ENCODE measurements at regions not wholly inside any gene's neighbourhood (a gene's known extent, or its start where the extent isn't known, plus 50 kb on each side); places are given as distances from the start of the nearest gene placed in this dataset.
"Not testable (repeated sequence)": the region's sequence is repeated elsewhere in the genome, so short reads cannot be mapped to it uniquely, and the experiment has no call there.

DNA sequence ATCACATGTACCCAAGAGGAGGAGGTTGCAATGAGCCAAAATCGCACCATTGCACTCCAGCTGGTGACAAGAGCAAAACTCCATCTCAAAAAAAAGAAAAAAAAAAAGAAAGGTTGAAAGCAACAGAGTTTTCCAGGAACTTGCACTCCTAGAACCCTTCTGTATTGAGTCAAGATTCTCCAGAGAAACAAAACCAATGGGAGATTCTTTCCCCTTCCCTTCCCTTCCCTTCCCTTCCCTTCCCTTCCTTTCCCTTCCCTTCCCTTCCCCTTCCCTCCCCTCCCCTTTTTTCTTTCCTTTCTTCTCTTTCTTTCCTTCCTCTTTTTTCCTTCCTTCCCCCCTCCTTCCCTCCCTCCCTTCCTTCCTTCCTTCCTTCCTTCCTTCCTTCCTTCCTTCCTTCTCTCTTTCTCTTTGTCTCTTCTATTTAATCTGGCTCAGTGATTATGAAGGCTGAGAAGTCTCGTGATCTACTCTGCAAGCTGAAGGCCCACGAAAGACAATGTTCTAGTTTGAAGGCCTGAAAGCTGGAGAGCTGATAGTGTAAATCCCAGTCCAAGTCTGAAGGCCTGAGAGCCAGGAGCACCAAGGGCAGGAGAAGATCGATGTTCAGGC is 59.6 kb upstream of the CNTLN start (continued):
- TF ChIP-seq SIN3A (conservative IDR thresholded peaks at IDR 0.05 in 1 of 2, IDR thresholded peaks at IDR 0.05 in 1 of 2; ENCODE audit: low read depth in 1 of 2, low read length in 2 of 2): no peak
- TF ChIP-seq TAF7 (optimal IDR thresholded peaks at IDR 0.05; ENCODE audit: borderline replicate concordance, low read depth, low read length): no peak
- TF ChIP-seq ASH2L (IDR thresholded peaks at IDR 0.05; ENCODE audit: low read length): no peak
- TF ChIP-seq CBX5 (IDR thresholded peaks at IDR 0.05; ENCODE audit: low read depth, low read length): no peak
- TF ChIP-seq ZNF274 (IDR thresholded peaks at IDR 0.05; ENCODE audit: borderline replicate concordance, extremely low read depth, low read length): no peak
- no peak for TF ChIP-seq POU5F1 (IDR thresholded peaks at IDR 0.05; ENCODE audit: low read depth, low read length)
- TF ChIP-seq, protein P1, sequence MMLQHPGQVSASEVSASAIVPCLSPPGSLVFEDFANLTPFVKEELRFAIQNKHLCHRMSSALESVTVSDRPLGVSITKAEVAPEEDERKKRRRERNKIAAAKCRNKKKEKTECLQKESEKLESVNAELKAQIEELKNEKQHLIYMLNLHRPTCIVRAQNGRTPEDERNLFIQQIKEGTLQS (IDR thresholded peaks at IDR 0.05; ENCODE audit: insufficient read depth, low read depth, low read length): no peak

DNA sequence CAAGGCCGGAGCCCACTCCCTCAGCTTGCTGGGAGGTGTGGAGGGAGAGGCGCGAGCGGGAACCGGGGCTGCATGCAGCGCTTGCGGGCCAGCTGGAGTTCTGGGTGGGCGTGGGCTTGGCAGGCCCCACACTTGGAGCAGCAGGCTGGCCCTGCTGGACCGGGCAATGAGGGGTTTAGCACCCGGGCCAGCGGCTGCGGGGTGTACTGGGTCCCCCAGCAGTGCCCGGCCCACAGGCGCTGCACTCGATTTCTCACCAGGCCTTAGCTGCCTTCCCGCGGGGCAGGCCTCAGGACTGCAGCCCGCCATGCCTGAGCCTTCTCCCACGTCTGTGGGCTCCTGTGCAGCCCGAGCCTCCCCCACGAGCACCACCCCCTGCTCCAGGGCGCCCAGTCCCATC is 62.3 kb upstream of the CNTLN start:
- H3K27me3 ChIP-seq (replicated peaks in 1 of 4; ENCODE audit: control insufficient read depth in 3 of 4, extremely low read depth in 1 of 4, insufficient read depth in 3 of 4, low read length in 3 of 4); H2AFZ ChIP-seq (ENCODE audit: low read length); H3K18ac ChIP-seq (ENCODE audit: extremely low read depth, low read length); H3K23ac ChIP-seq (ENCODE audit: insufficient read length); H3K14ac ChIP-seq (ENCODE audit: insufficient read length); H3K9ac ChIP-seq (replicated peaks in 1 of 4; ENCODE audit: extremely low read depth in 1 of 4, low read depth in 3 of 4, low read length in 3 of 4); H3K4me1 ChIP-seq (replicated peaks in 1 of 4; ENCODE audit: control insufficient read depth in 3 of 4, insufficient read depth in 4 of 4, low read length in 3 of 4); FAIRE-seq; H2BK15ac ChIP-seq (ENCODE audit: low read length); H3K79me2 ChIP-seq (ENCODE audit: control insufficient read depth in 1 of 2, insufficient read depth in 2 of 2, low read length in 2 of 2); H3K4ac ChIP-seq (replicated peaks; ENCODE audit: insufficient read length, low read depth, low read length); H4K8ac ChIP-seq (ENCODE audit: extremely low read depth, insufficient read depth, low read length); H2BK20ac ChIP-seq (ENCODE audit: low read length); H2BK120ac ChIP-seq (replicated peaks; ENCODE audit: low read depth, low read length); H3K27ac ChIP-seq (ENCODE audit: low read depth, low read length); H2AK5ac ChIP-seq (ENCODE audit: low read depth, low read length); H2BK5ac ChIP-seq (ENCODE audit: low read depth, low read length); H4K20me1 ChIP-seq (replicated peaks in 1 of 2; ENCODE audit: control insufficient read depth in 1 of 2, insufficient read depth in 2 of 2, low read length in 2 of 2); H3K9me3 ChIP-seq (ENCODE audit: insufficient read depth in 2 of 2, low read depth in 1 of 2, low read length in 1 of 2); H2BK12ac ChIP-seq (ENCODE audit: low read depth, low read length); H3K79me1 ChIP-seq (ENCODE audit: low read depth, low read length); H3K23me2 ChIP-seq (ENCODE audit: low read depth, low read length); H3K4me2 ChIP-seq (ENCODE audit: insufficient read depth in 1 of 2, low read depth in 2 of 2, low read length in 2 of 2); POLR2A ChIA-PET (ENCODE audit: partially characterized antibody); H4K91ac ChIP-seq (replicated peaks; ENCODE audit: insufficient read length, low read length); H3K36me3 ChIP-seq (ENCODE audit: control insufficient read depth in 2 of 4, insufficient read depth in 4 of 4, low read length in 3 of 4); H3K56ac ChIP-seq (replicated peaks; ENCODE audit: insufficient read length, low read depth, low read length); H4K5ac ChIP-seq (ENCODE audit: insufficient read length, low read depth, low read length); DNase-seq (ENCODE audit: low read depth in 1 of 2, low spot score in 2 of 2); H3K4me3 ChIP-seq (ENCODE audit: extremely low read depth in 1 of 4, insufficient read depth in 2 of 4, low read depth in 3 of 4, low read length in 4 of 4): not testable (repeated sequence)
- WGBS, 2 experiments (ENCODE audit: extremely low coverage in 1 of 2, insufficient coverage in 1 of 2, insufficient read length in 1 of 2, insufficient replicate concordance in 2 of 2, low coverage in 1 of 2, low lambda C conversion rate in 2 of 2, missing lambda C conversion rate in 1 of 2): 91% methylated on average over 20 of the region's 22 CpGs; no CpG with 5 or more reads in 1 of the 2 experiments
- CTCF ChIA-PET (ENCODE audit: partially characterized antibody): interaction anchor here (1.6 to 3.8 kb wide), 2 partner anchors 9 to 44 kb away, joined by 7 to 20 read pairs; no protein-coding TSS in a partner anchor

Data from H1 (cell line).